ENCODE measurements at regions not wholly inside any gene's neighbourhood (a gene's known extent, or its start where the extent isn't known, plus 50 kb on each side); places are given as distances from the start of the nearest gene placed in this dataset.

DNA sequence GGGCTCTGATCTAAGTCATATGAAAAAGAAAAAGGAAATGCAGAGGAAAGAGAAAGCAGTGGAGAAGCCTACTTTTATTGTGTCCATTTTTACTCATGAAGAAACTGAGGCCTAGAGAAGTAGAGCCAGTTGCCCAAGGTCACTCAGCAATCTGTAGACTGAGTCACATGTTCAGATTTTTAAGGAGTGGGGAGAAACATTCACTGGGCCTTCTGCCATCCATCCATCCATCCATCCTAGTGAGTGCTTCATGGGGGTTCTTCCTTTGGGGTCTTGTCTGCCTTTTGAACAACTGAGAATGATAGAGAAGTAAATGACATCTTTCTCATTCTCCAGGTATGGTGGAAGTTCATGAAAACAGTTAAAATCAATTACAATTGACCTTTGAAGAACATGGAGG is 233.6 kb upstream of the SRRM4 start:
- Histone ChIP-seq H3K4me3 (ENCODE audit: extremely low read depth in 1 of 4, insufficient read depth in 2 of 4, low read depth in 3 of 4, low read length in 4 of 4) (no peak overlapping the region), H2BK20ac (ENCODE audit: low read length) (no peak overlapping the region), H3K18ac (ENCODE audit: extremely low read depth, low read length) (no peak overlapping the region), H2BK12ac (ENCODE audit: low read depth, low read length) (no peak overlapping the region), H2BK5ac (ENCODE audit: low read depth, low read length) (no peak overlapping the region), H2BK120ac (replicated peaks; ENCODE audit: low read depth, low read length) (no peak overlapping the region), H2AFZ (ENCODE audit: low read length) (no peak overlapping the region), H4K8ac (ENCODE audit: extremely low read depth, insufficient read depth, low read length) (no peak overlapping the region), H3K27ac (ENCODE audit: low read depth, low read length) (no peak overlapping the region), H3K56ac (replicated peaks; ENCODE audit: insufficient read length, low read depth, low read length) (no peak overlapping the region), H3K4me2 (ENCODE audit: insufficient read depth in 1 of 2, low read depth in 2 of 2, low read length in 2 of 2) (no peak overlapping the region), H3K27me3 (replicated peaks in 1 of 4; ENCODE audit: control insufficient read depth in 3 of 4, extremely low read depth in 1 of 4, insufficient read depth in 3 of 4, low read length in 3 of 4) (no peaks in the 10 kb centered on the region), H4K20me1 (replicated peaks in 1 of 2; ENCODE audit: control insufficient read depth in 1 of 2, insufficient read depth in 2 of 2, low read length in 2 of 2) (no peaks in the 10 kb centered on the region), H2AK5ac (ENCODE audit: low read depth, low read length) (no peak overlapping the region), H3K79me2 (ENCODE audit: control insufficient read depth in 1 of 2, insufficient read depth in 2 of 2, low read length in 2 of 2) (no peaks in the 10 kb centered on the region), H3K4ac (replicated peaks; ENCODE audit: insufficient read length, low read depth, low read length) (no peak overlapping the region), H3K23me2 (ENCODE audit: low read depth, low read length) (no peaks in the 10 kb centered on the region), H4K91ac (replicated peaks; ENCODE audit: insufficient read length, low read length) (no peak overlapping the region), H3K9ac (replicated peaks in 1 of 4; ENCODE audit: extremely low read depth in 1 of 4, low read depth in 3 of 4, low read length in 3 of 4) (no peak overlapping the region), H3K14ac (ENCODE audit: insufficient read length) (no peak overlapping the region), H3K4me1 (replicated peaks in 1 of 4; ENCODE audit: control insufficient read depth in 3 of 4, insufficient read depth in 4 of 4, low read length in 3 of 4) (peaks cover 0 to 7% (median 3%) of the 10 kb centered on the region in 4 experiments; a peak in 3 of 7 replicates), H3K79me1 (ENCODE audit: low read depth, low read length) (no peaks in the 10 kb centered on the region), H4K5ac (ENCODE audit: insufficient read length, low read depth, low read length) (no peak overlapping the region), H2BK15ac (ENCODE audit: low read length) (no peak overlapping the region), H3K9me3 (ENCODE audit: insufficient read depth in 2 of 2, low read depth in 1 of 2, low read length in 1 of 2) (peaks cover 3% of the 10 kb centered on the region in 2 experiments; a peak in 1 of 4 replicates), H3K36me3 (ENCODE audit: control insufficient read depth in 2 of 4, insufficient read depth in 4 of 4, low read length in 3 of 4) (no peaks in the 10 kb centered on the region), H3K23ac (ENCODE audit: insufficient read length) (no peak overlapping the region)
- FAIRE-seq (no peak), DNase-seq (ENCODE audit: low read depth in 1 of 2, low spot score in 2 of 2) (no peak)
- no peak for TF ChIP-seq TAF7 (optimal IDR thresholded peaks at IDR 0.05; ENCODE audit: borderline replicate concordance, low read depth, low read length)
- TF ChIP-seq CREB1 (IDR thresholded peaks at IDR 0.05), result no peak
- TF ChIP-seq SRF (IDR thresholded peaks at IDR 0.05; ENCODE audit: low read depth, low read length), result no peak
- no peak for TF ChIP-seq SIX5 (IDR thresholded peaks at IDR 0.05; ENCODE audit: low read depth, low read length)
- TF ChIP-seq BACH1 (IDR thresholded peaks at IDR 0.05; ENCODE audit: low read length), result no peak
- no peak for TF ChIP-seq JUN (IDR thresholded peaks at IDR 0.05; ENCODE audit: low read depth, low read length)
- no peak for TF ChIP-seq RBBP5 (IDR thresholded peaks at IDR 0.05; ENCODE audit: borderline replicate concordance, low read depth, low read length)
- TF ChIP-seq JUND (IDR thresholded peaks at IDR 0.05; ENCODE audit: low read length), result no peak
- POLR2A ChIA-PET (ENCODE audit: partially characterized antibody), result no interaction called here
- CTCF ChIA-PET (ENCODE audit: partially characterized antibody), result no interaction called here
